Activated CD4-positive, alpha-beta memory T cell treated with anti-CD3 and anti-CD28 coated beads for 36 hours (primary cell): ENCODE measurements at regions not wholly inside any gene's neighbourhood (a gene's known extent, or its start where the extent isn't known, plus 50 kb on each side); places are given as distances from the start of the nearest gene placed in this dataset.

Experiments used
- CTCF ChIA-PET: fragments of 350-600 bp; sonication (Branson Sonifier 250); formaldehyde crosslinking; loops from one replicate; lab custom pipeline; 2021; ENCODE audit warnings: antibody characterized with exemption, inconsistent platforms; lab: Charles Lee
- POLR2A ChIA-PET: fragments of 350-600 bp; sonication (Branson Sonifier 250); formaldehyde crosslinking; loops from one replicate; lab custom pipeline; 2021; ENCODE audit warnings: antibody characterized with exemption; lab: Charles Lee
- DNase-seq: peaks from one replicate; pipeline ENCODE4 v3.0.0-alpha.2; 2020
- H3K27ac Mint-ChIP-seq: one replicate; pipeline ENCODE4 v1.8.0; 2021; ENCODE audit warnings: mixed read lengths
- H3K27me3 Mint-ChIP-seq: one replicate; pipeline ENCODE4 v1.8.0; 2021; ENCODE audit warnings: mixed read lengths
- H3K36me3 Mint-ChIP-seq: one replicate; pipeline ENCODE4 v1.8.0; 2021; ENCODE audit warnings: mixed read lengths
- H3K4me1 Mint-ChIP-seq: one replicate; pipeline ENCODE4 v1.8.0; 2021; ENCODE audit warnings: low read depth, mixed read lengths
- H3K4me3 Mint-ChIP-seq: one replicate; pipeline ENCODE4 v1.8.0; 2021; ENCODE audit warnings: mild to moderate bottlenecking, mixed read lengths
- H3K9me3 Mint-ChIP-seq: one replicate; pipeline ENCODE4 v1.8.0; 2021; ENCODE audit warnings: mixed read lengths
- intact Hi-C: fragments of 100-400 bp; cut with micrococcal nuclease; formaldehyde crosslinking; loops from one replicate; pipeline ENCODE4 v1.15.1; 2023

DNA sequence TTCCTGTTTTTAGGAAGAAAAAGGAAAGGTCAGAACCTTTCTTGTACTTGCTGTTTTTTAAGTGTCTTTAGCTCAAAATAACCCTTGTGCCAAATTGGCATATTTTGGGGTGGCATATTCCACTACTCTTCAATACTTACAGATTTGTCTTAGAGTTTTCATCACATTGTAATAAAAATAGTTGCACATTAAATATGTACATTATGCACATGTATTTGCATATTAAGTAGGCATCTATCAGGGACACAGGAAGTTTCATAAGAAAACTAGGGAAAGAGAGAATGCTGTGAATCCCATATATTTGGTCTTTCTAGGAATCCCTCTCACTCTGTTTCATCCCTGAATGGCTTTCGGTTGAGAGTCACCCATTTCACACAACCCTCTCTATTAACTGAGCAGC lies 139.6 kb downstream of the LARP7 start:
- Mint-ChIP-seq H3K27me3 (no peaks in the 10 kb centered on the region), H3K9me3 (no peaks in the 10 kb centered on the region), H3K4me3 (no peak overlapping the region), H3K4me1 (no peaks in the 10 kb centered on the region), H3K27ac (no peak overlapping the region), H3K36me3 (no peaks in the 10 kb centered on the region)
- POLR2A ChIA-PET: no interaction called here
- no peak for DNase-seq
- CTCF ChIA-PET: interaction anchor here (1.6 to 2.9 kb wide), 2 partner anchors 12 to 162 kb away, joined by 6 to 9 read pairs; no protein-coding TSS in a partner anchor
- intact Hi-C loops: no loop called here

DNA sequence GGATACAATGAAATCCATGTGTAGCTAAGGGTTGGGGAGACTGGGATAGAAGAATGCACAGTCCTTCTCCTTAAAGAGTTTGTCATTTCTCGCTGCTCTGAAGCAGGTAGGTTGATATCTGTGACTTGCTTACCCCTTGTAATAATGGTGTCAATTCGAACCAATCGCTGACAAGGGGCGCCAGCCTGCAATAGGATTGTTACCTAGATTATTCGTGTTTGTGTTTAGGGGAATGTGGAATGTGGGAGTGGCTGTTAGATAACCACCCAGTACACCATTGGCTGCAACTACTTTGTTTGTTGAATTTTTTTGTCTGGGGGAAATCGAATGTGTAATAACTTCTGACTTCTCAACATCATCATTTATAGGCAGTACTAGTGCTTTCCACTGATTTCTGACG lies 141.6 kb downstream of the LARP7 start:
- ChIA-PET POLR2A (no interaction called here), CTCF (no interaction called here)
- H3K36me3 Mint-ChIP-seq: no peaks in the 10 kb centered on the region
- no peak overlapping the region for H3K4me3 Mint-ChIP-seq
- no peak overlapping the region for H3K27ac Mint-ChIP-seq
- no peaks in the 10 kb centered on the region for H3K9me3 Mint-ChIP-seq
- intact Hi-C loops: no loop called here
- no peak for DNase-seq
- H3K27me3 Mint-ChIP-seq: no peaks in the 10 kb centered on the region
- no peaks in the 10 kb centered on the region for H3K4me1 Mint-ChIP-seq

DNA sequence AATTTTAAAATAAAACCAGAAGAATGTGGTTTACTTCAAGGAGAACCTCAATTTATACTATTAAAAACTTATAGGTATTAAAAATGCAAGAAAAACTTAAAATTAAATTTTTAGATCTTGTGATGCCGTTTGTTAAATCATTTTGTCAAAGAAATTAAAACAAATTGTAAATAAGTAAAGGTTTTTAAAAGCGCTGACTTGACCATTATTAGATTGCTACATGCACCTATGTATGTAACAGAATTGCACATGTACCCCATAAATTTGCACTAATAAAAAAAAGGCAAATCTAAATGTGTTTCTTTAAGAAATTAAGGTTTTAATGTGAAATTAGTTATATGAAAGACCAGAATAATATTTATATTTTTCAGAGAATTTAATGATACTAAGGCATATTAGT lies 156.1 kb downstream of the LARP7 start:
- POLR2A ChIA-PET: no interaction called here
- CTCF ChIA-PET: no interaction called here
- intact Hi-C loops: no loop called here
- no peak for DNase-seq
- Mint-ChIP-seq H3K4me1 (no peaks in the 10 kb centered on the region), H3K36me3 (no peaks in the 10 kb centered on the region), H3K27ac (no peak overlapping the region), H3K27me3 (peaks cover 4% of the 10 kb centered on the region), H3K4me3 (no peak overlapping the region), H3K9me3 (no peaks in the 10 kb centered on the region)

DNA sequence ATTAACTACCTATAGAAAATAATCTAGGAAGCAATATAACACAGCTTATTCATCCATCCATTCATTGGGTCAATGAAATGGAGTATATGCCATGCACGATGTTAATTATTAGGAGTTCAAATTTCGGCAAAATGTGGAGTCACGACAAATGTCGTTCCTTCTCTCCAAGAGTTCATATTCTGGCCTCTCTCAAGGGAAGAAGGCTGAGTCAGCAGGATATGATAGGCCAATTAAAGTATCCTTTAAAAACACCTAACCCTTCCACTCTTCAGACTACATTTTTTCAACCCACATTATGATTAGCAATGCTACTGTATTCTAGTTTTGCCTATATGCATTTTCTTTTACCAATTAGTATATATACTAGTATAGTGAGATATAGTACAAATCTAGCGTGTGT lies 163.1 kb downstream of the LARP7 start:
- intact Hi-C loops: no loop called here
- Mint-ChIP-seq H3K4me1 (no peaks in the 10 kb centered on the region), H3K27me3 (peaks cover 4% of the 10 kb centered on the region), H3K27ac (no peak overlapping the region), H3K4me3 (no peak overlapping the region), H3K9me3 (no peaks in the 10 kb centered on the region), H3K36me3 (no peaks in the 10 kb centered on the region)
- ChIA-PET CTCF (no interaction called here), POLR2A (no interaction called here)
- no peak for DNase-seq

DNA sequence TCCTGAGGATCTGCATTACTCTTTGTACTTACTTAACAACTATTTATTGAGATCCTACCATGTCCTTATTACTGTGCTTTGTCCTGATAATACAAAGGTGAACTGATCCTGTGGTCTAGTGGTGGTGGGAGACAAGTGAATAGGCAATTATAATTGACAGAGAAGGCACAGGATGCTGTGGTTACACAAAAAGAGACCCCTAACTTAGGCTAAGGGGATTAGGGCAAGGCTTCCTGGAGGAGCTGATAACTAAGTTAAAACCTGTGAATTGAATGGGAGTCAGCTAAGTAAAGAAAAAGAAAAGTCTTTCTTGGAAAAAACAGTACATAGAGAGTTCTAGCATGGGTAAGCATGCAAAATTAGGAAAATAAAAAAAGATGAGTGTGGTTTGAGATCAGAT lies 164.4 kb downstream of the LARP7 start:
- no peaks in the 10 kb centered on the region for H3K4me1 Mint-ChIP-seq
- no peak overlapping the region for H3K27ac Mint-ChIP-seq
- no peaks in the 10 kb centered on the region for H3K36me3 Mint-ChIP-seq
- no peak overlapping the region for H3K4me3 Mint-ChIP-seq
- H3K9me3 Mint-ChIP-seq: no peaks in the 10 kb centered on the region
- ChIA-PET POLR2A (no interaction called here), CTCF (no interaction called here)
- no peak for DNase-seq
- intact Hi-C loops: no loop called here
- H3K27me3 Mint-ChIP-seq: peaks cover 5% of the 10 kb centered on the region

DNA sequence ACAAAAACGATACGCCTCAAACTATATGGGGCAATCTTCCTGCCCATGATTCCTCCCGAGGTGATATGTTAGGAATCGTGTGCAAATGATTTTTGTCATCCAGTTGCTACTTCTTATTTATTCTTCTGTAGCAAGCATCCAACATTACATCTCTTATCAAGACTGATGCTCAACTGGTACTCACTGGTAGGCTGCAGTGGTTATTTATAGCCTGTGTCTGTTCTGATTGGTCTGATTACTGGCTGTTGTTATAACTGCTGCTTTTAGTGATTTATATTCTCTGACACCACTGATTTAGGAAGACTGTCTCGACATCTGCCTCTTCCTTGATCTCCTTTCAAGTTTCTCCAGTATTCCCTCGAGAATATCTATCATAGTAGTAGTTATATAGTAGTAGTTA lies 165.8 kb downstream of the LARP7 start:
- ChIA-PET POLR2A (no interaction called here), CTCF (no interaction called here)
- DNase-seq: no peak
- Mint-ChIP-seq H3K9me3 (no peaks in the 10 kb centered on the region), H3K27ac (no peak overlapping the region), H3K36me3 (no peaks in the 10 kb centered on the region), H3K27me3 (peaks cover 6% of the 10 kb centered on the region), H3K4me1 (no peaks in the 10 kb centered on the region), H3K4me3 (no peak overlapping the region)
- intact Hi-C loops: no loop called here

DNA sequence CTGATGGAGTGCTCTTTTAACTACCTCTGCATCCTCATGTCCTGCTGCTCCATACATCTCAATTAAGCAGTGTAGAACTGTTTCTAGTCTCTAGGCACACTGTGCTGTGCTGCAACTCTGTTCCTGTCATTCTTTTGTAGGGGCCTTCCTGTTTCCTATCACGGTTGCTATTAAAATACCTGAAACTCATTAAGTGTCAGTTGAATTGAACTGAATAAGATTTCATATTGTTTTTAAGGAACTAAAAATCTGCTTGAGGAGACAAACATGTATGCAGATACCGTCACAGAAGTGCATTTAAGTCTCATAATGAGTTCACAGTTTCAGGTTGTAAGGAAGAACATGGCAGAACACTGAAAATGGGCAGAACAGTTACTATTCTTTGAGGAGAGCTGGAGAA lies 170.1 kb downstream of the LARP7 start:
- H3K4me3 Mint-ChIP-seq: no peak overlapping the region
- no peaks in the 10 kb centered on the region for H3K9me3 Mint-ChIP-seq
- H3K27ac Mint-ChIP-seq: no peak overlapping the region
- no peaks in the 10 kb centered on the region for H3K36me3 Mint-ChIP-seq
- no peaks in the 10 kb centered on the region for H3K4me1 Mint-ChIP-seq
- DNase-seq: no peak
- CTCF ChIA-PET: no interaction called here
- intact Hi-C loops: no loop called here
- peaks cover 5% of the 10 kb centered on the region for H3K27me3 Mint-ChIP-seq
- POLR2A ChIA-PET: no interaction called here

DNA sequence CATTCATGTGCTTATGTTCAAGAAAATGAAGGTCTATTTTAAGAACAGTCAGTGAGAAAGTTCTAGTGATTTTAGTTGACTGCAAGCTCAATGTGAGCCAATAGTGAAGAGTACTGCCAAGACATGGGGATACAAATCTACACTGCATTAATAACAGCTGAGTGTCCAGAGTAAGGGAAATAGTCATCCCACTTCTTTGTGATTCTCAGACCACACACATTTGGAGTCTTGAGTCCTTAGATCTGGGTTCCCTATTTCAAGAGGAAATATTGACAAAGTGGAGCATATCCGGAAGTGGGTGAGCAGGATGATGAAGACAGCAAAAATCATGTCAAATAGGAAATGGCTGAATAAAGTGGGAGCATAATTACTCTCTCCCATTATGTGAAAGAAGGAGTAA lies 171.1 kb downstream of the LARP7 start:
- intact Hi-C loops: no loop called here

DNA sequence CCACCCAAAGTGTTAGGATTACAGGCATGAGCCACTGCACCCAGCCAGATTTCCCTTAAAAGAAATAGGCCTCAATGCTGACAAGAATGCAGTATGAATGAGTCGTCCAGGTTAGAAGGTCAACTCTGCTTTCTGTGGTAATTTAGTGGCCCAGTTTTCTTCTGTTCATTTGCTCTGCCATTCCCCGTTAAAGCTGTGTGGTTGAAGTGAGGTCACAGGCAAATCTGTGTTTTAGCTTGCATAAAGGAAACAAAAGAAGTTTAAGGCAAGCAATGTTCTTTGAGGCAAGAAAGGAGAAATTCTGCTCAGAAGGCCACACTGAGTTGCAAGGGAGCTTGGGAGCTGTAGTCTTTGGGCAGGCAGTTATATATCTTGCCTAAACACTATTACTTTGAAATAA lies 176.8 kb downstream of the LARP7 start:
- H3K4me1 Mint-ChIP-seq: peaks cover 10% of the 10 kb centered on the region

More for the DNA sequence above, 171.1 kb downstream of the LARP7 start:
- Mint-ChIP-seq H3K4me1 (no peaks in the 10 kb centered on the region), H3K27me3 (peaks cover 5% of the 10 kb centered on the region), H3K27ac (no peak overlapping the region), H3K4me3 (no peak overlapping the region), H3K9me3 (no peaks in the 10 kb centered on the region), H3K36me3 (no peaks in the 10 kb centered on the region)
- no peak for DNase-seq
- POLR2A ChIA-PET: no interaction called here
- CTCF ChIA-PET: no interaction called here

DNA sequence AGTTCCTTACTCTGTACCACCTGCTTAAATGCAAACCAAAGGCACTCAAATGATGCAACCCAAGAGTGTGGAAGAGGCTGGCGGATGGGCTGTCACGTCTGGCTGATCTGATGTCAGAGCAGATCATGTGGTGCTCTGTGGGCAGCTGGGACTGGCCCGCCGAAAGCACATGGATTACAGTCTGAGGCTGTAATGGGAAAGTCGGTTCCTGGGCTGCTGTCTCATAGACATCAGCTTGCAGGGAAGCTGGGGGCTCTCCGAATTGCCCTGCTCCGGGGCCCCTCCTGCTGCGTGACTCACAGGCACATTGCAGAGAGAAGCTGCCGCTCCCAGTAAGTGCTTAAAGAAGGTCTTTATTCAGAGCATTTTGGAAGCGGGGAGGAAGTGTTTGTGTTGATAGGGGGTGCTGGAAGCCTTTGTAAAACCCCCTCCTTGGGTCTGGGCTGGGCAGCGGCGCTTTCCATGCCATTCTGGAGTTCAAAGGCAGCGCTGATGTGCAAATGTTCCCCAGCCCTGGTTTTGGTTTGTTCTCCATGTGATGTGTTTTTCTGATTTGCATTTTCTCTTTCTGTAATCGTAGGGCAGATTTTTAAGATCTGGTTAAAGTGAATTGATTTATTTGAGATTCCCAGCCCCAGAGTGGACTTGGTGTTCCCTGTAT lies 181.1 kb downstream of the LARP7 start:
- Mint-ChIP-seq H3K9me3 (no peaks in the 10 kb centered on the region), H3K27me3 (peaks cover 29% of the 10 kb centered on the region), H3K4me3 (peak overlapping the region; percentile 75), H3K27ac (no peak overlapping the region), H3K4me1 (peaks cover 10% of the 10 kb centered on the region), H3K36me3 (no peaks in the 10 kb centered on the region)
- intact Hi-C loops: loop anchor here (1.0 to 5.0 kb wide), 3 partner anchors 39 to 296 kb away; partner anchors contain the start of gene LARP7
- POLR2A ChIA-PET: no interaction called here
- CTCF ChIA-PET: interaction anchor here (0.7 kb wide), 1 partner anchor 52 kb away, joined by 6 read pairs; no protein-coding TSS in a partner anchor
- peak; percentile 77 for DNase-seq

More for the DNA sequence above, 176.8 kb downstream of the LARP7 start:
- Mint-ChIP-seq H3K36me3 (no peaks in the 10 kb centered on the region), H3K9me3 (no peaks in the 10 kb centered on the region), H3K27ac (no peak overlapping the region), H3K27me3 (peaks cover 14% of the 10 kb centered on the region), H3K4me3 (no peak overlapping the region)
- ChIA-PET CTCF (interaction anchor here (1.0 kb wide), 1 partner anchor 124 kb away, joined by 3 read pairs; no protein-coding TSS in a partner anchor), POLR2A (no interaction called here)
- intact Hi-C loops: no loop called here
- DNase-seq: no peak

DNA sequence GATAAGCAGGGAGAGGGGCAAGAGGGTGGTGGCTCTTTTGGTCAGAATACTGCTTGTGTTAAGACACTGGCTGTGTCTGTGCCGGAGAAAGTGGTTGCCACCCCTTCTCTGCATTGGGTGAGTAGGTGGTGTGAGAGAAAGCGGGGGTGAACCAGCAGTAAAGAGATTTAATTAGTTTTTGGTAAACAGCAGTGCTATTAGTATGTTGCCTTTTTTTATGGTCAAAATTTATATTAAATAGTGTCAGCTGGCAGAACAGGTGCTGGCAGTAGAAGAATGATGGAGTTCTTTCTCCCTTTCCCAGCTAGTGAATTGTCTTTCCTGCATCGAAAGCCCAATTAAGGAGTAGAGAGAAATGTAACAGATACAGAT lies 181.6 kb downstream of the LARP7 start:
- peaks cover 10% of the 10 kb centered on the region for H3K4me1 Mint-ChIP-seq

DNA sequence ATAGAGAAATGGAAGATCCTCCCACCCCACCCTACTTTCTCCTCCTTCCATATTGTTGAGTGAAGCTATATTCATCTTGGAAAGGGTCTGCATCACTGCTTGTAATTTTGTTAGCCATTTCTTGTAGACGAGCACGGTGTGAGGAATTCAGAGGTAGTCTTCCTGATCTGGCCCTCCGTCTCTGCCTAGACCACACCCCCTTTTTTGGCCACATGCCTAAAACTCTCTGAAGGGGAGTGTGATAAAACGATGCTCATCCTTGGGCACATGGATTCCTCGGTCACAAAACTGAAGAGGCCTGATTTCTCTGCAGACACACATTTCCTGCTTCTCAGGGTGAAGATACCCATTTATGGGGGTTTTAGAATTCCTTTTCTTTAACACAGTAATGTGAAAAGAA lies 182.8 kb downstream of the LARP7 start:
- ChIA-PET POLR2A (no interaction called here), CTCF (no interaction called here)
- intact Hi-C loops: loop anchor here (5.0 kb wide), 1 partner anchor 297 kb away; no protein-coding TSS in a partner anchor
- peaks cover 29% of the 10 kb centered on the region for H3K27me3 Mint-ChIP-seq
- H3K4me3 Mint-ChIP-seq: no peak overlapping the region
- H3K4me1 Mint-ChIP-seq: peaks cover 10% of the 10 kb centered on the region
- no peaks in the 10 kb centered on the region for H3K9me3 Mint-ChIP-seq
- DNase-seq: no peak
- H3K36me3 Mint-ChIP-seq: no peaks in the 10 kb centered on the region
- H3K27ac Mint-ChIP-seq: no peak overlapping the region

More for the DNA sequence above, 181.6 kb downstream of the LARP7 start:
- intact Hi-C loops: loop anchor here (1.0 to 5.0 kb wide), 3 partner anchors 39 to 296 kb away; partner anchors contain the start of gene LARP7
- Mint-ChIP-seq H3K36me3 (no peaks in the 10 kb centered on the region), H3K4me3 (peak overlapping the region; percentile 75), H3K9me3 (no peaks in the 10 kb centered on the region), H3K27me3 (peaks cover 29% of the 10 kb centered on the region), H3K27ac (no peak overlapping the region)
- ChIA-PET CTCF (no interaction called here), POLR2A (no interaction called here)
- peak; percentile 21 for DNase-seq

DNA sequence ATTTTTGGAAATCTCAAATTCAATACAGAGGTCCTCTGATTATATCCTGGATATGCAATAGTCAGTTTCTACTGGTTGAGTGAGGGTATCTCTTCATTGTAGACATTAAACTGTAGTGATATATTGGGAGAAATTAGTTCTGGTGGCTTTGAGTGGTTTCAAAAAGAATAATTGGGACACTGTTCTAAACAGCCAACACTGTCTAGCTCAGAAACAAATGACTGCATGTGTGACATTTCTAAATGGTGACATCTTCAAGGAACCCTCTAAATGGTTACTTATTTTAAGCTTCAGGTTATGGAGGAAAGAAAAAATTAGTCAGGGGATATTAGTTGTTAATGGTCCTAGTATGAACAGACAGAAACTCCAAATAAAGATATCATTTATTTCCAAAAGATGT lies 186.2 kb downstream of the LARP7 start:
- Mint-ChIP-seq H3K4me1 (peaks cover 5% of the 10 kb centered on the region), H3K27me3 (peaks cover 26% of the 10 kb centered on the region), H3K36me3 (no peaks in the 10 kb centered on the region), H3K4me3 (no peak overlapping the region), H3K9me3 (no peaks in the 10 kb centered on the region), H3K27ac (no peak overlapping the region)
- ChIA-PET POLR2A (no interaction called here), CTCF (interaction anchor here (0.7 kb wide), 1 partner anchor 102 kb away, joined by 3 read pairs; no protein-coding TSS in a partner anchor)
- DNase-seq: no peak
- intact Hi-C loops: no loop called here
